GM19463 (cell line): ENCODE measurements at regions not wholly inside any gene's neighbourhood (a gene's known extent, or its start where the extent isn't known, plus 50 kb on each side); places are given as distances from the start of the nearest gene placed in this dataset.
"Not testable (repeated sequence)": the region's sequence is repeated elsewhere in the genome, so short reads cannot be mapped to it uniquely, and the experiment has no call there.

Experiments used
- ATAC-seq: cut with Tn5 transposase; IDR thresholded peaks from one replicate; pipeline ENCODE4 v1.9.1; 2021; ENCODE audit warnings: mild to moderate bottlenecking, moderate library complexity; ENCODE audit not compliant: unreplicated experiment

DNA sequence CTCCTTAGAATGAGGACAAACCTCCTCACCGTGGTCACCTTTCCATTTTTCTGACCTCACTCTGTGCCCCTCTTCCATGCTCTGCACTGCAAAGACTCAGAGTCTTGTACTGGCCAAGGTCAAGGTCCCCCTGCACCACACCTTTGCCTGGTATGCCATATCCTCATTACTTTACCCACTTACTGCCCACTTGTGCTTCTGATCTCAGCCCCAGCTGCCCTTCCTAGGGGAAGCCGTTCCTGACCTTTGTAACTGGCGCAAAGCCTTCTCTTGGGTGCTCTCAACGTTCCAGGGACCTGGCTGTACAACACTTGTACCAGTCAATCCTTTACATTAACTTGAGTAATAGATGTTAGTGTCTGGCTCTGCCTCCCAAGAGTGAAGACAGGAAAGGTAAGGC, 256.0 kb downstream of the SV2B start:
- ATAC-seq = no peak

DNA sequence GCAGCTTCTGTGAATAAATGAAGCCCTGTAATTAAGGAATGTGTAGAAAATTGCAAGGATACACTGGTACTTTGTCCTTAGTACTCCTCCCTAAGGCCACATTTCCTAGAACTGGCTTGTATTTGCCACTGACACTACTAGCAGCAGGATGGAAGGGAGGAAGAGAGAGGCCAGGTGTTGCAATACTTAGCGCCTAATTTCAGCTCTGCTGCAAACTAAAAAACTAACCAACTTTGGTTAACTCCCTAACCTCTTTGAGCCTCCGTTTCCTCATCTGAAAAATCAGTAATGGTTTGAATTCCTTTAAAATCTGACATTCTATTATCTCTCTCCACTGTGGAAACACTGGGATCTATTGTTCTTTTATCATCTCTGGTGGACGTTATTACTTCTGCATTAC, 257.0 kb downstream of the SV2B start:
- no peak for ATAC-seq

GRCh38 chr15:91357486-91357885, 257.4 kb downstream of the SV2B start:
- ATAC-seq = no peak

DNA sequence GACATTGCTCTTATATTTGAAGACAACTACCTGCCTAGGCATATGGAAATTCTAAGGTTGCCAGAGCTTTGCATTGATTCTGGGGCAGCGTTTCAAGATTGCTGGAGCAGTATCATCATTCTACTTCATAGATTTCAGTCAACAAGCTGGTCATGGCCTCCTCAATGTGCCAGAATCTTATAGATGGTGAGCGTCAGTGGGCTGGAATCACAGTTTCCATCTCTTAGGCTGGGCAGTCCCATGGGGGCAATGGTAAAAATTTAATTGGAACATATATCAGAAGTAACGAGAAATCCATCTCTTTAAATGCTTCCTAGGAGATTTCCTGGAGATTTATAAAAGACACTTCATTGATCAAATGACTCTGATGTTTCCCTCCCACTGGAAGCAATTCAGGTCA, 258.3 kb downstream of the SV2B start:
- ATAC-seq = no peak

DNA sequence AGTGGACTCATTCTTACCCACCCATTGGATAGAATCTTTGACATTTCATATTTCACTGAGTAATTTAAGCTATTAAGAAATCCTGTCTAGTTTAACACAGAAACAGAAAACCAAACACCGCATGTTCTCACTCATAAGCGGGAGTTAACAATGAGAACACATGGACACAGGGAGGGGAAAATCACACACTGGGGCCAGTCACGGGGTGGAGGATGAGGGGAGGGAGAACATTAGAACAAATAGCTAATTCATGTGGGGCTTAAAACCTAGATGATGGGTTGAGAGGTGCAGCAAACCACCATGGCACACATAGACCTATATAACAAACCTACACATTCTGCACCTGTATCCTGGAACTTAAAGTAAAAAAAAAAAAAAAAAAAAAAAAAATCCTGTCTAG, 261.6 kb downstream of the SV2B start:
- ATAC-seq = not testable (repeated sequence)

DNA sequence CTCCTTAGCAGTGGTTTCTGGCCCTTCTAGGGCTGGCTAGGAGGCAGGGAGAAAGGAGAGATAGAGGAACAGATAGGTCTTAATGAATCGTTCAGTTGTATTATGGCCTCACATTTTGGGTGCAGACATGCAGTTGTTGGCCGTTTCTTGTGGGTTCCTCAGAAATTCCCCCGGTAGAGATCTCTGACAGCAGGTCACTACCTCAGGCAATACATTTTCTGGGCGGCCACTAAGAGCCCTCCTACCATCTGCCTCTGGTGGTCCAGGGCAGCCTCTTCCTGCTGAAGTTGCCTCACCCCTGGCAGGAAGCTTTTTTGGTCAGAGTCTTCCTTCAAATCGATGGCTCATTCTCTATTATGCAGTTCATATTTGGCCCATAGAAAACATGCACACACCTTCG, 266.1 kb downstream of the SV2B start:
- ATAC-seq = no peak

GRCh38 chr15:91368611-91369010, 268.6 kb downstream of the SV2B start:
- no peak for ATAC-seq

DNA sequence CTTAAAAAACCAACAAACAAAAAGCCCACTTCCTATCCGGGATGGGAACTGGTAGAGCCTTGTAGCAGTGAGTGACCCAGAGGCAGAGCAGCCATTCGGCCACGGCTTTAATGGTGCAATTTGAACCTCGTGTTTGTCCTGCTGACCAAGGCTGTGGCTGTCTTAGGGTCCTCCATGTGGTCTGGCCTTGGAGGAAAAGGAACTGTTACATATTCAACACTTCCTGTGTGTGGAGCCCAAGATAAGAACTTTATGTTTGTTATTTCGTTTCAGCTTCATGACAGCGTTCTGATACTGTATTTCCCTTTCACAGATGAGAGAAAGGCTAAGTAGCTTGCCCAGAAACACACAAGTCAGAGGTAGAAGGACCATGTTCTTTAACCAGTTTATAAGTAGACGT, 269.8 kb downstream of the SV2B start:
- ATAC-seq = no peak

GRCh38 chr15:91371345-91371744, 271.3 kb downstream of the SV2B start:
- not testable (repeated sequence) for ATAC-seq

DNA sequence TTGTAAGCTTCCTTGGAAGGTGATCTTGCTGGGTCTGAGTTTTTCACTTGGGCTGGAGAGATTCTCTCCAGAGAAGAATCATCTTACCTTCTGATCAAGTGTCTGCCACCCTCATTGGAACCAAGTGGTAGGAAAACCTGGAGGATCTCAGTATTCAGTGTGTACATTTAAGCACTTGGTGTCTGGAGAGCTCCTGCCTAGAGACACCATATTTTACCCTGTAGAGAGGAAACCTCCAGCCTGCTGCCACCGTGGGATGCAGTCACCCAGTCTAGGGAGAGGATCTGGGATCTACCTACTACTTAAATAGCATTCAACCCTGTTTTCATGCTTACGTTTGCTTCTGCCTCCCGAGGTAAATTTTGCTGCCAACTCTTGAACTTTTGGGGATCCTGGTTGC, 274.3 kb downstream of the SV2B start:
- no peak for ATAC-seq

DNA sequence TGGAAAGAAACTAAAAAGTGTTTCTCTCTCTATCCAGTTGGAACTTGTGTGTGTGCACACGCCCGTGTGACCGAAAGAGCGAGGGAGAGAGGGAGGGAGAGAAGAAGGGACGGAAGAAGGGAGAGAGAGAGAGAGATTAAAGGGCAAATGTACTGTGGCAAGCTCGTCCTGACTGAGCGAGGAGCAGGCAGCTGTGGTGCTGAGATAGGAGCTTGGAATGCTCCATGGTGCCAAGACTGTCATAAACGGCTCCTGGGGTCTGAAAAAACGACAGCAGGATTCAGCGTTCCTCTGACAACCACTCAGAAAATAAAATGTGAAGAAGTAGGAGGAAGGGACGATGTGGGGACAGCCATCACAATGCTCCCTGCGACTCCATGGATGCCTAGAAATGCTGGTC, 276.0 kb downstream of the SV2B start:
- no peak for ATAC-seq

DNA sequence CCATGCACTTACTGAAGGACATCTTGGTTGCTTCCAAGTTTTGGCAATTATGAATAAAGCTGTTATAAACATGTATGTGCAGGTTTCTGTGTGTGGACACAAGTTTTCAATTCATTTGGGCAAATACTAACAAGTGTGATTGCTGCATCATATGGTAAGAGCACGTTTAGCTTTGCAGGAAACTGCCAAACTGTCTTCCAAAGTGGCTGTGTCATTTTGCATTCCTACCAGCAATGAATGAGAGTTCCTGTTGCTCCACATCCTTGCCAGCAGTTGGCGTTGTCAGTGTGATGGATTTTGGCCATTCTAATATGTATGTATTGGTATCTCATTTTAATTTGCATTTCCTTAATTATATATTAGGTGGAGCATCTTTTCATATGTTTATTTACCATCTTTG, 280.1 kb downstream of the SV2B start:
- ATAC-seq = no peak

- no peak for ATAC-seq
Measured at GRCh38 chr15:91383532-91383931, 283.5 kb downstream of the SV2B start.

GRCh38 chr15:91384189-91384730, 284.2 kb downstream of the SV2B start:
- no peak for ATAC-seq

- ATAC-seq = no peak
Measured at GRCh38 chr15:91385311-91385710, 285.3 kb downstream of the SV2B start.

- no peak for ATAC-seq
Measured at GRCh38 chr15:91393186-91393585, 293.1 kb downstream of the SV2B start.

- no peak for ATAC-seq
Measured at GRCh38 chr15:91400481-91400880, 300.4 kb downstream of the SV2B start.

DNA sequence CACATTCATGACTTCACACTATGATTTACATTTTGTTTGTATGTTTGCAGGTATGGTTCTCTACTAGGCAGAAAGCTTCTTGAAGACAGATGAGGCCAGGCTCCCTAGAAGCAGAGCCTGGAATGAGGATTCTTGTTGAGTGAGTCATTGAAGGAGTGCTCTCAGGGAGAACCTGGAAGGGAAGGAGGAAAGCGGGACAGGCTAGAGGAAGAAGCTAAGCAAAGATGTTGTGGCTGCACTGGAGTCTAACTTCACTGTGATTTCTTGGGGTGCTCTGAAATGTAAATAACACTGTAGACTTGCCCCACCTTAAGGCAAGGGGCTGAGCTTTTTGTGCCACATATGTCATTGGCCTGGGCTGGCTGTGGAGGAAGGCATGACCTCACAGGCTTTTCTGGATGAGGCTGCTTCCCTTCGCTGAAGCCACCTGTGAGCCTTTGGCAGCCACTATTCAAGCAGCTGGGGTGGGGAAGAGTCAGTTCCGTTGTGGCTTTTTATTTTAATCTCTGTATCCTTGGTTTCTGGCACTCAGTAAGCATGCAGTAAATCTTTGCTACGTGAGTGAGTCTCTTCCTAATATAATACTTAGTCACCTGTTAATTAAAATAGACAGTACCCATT, 307.3 kb downstream of the SV2B start:
- no peak for ATAC-seq

DNA sequence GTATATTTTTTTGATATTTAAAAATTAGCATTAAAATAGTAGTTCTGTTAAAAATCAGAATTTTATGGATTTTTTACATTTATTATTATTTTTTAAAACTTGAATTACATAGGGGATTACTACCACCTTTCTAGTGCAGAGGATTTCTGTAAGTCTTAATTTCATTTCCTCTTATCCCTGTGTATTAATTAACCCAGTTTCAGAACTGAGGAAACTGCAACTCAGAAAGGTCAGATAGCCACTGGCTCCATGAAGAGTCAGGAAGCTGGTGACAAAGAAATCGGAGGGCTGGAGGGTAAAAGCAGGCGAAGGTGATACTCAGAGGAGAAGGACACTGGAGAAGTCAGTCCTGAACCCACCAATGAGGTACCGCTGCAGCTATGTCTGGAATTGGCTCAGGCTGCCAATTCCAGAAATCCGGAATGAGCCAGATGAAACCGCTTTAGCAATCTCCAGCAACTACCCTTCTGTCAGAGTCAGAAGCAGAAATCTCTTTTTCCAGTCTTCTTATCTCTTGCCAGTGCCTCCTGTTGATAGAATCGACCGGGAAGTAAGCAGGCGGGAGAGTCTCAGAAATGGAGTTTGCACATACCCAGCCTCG, 308.5 kb downstream of the SV2B start:
- no peak for ATAC-seq

DNA sequence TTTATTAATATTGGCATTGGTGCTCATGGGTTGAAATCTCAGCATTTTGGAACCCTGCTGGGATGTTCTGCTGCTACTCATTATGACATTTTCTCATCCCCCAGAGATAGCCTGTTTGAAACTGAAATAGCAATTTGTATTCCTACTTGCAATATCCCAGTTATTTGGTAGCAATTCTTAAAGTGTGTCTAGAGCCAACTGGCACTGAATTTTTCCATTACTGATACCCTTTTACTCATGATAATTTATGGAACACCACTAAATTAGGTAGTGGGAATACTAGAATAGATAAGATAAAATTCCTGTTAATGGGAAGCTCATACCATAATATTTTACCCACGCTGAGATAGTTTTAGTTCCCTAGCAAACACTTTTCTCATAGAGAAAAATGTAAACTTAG, 309.3 kb downstream of the SV2B start:
- no peak for ATAC-seq

DNA sequence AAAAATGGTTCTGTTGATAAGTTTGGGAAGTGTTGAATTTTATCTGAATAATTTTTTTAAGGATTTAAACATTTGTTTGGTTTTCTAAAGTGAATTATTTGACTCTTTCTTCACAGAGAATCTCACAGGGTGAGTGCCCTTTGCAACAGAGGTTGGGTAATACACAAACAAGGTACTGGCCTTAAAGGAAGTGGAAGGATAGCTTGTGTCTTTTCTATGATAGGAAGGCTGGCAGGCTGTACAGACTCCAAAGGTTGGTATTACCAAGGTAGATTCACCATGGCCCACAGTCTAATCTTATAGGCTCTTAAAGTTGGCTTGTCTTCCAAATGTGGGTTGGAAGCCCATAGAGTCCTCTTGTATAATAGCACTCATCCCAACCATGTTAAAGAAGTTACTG, 311.5 kb downstream of the SV2B start:
- ATAC-seq = no peak

- ATAC-seq = no peak
Measured at GRCh38 chr15:91412138-91412928, 312.3 kb downstream of the SV2B start.
